ENCODE measurements at regions not wholly inside any gene's neighbourhood (a gene's known extent, or its start where the extent isn't known, plus 50 kb on each side); places are given as distances from the start of the nearest gene placed in this dataset.

- no peak for DNase-seq (ENCODE audit: low spot score)
Observed at GRCh38 chr22:48178536-48178935, 1416.1 kb downstream of the TBC1D22A start.

DNA sequence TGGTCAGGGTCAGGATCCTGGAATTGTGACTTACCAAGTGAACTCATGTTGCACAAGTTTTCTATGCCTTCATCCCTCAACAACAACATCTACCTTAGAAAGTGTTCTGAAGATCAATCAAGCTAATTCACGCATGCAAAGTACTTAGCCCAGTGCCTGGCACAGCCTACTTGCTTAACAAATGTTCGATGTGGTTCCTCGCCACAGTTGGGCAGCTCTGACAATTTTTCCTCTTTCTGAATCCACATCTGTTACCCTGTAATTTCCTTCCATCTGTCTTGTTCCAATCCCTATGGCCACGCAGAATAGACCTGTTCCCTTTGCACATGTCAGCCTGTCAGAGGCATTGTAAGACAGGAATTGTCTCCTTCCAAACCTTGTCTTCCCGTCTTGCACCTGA is 1415.2 kb downstream of the TBC1D22A start:
- DNase-seq (ENCODE audit: low spot score) = no peak

GRCh38 chr22:48175721-48176120 is 1413.3 kb downstream of the TBC1D22A start:
- no peak for DNase-seq (ENCODE audit: low spot score)

DNA sequence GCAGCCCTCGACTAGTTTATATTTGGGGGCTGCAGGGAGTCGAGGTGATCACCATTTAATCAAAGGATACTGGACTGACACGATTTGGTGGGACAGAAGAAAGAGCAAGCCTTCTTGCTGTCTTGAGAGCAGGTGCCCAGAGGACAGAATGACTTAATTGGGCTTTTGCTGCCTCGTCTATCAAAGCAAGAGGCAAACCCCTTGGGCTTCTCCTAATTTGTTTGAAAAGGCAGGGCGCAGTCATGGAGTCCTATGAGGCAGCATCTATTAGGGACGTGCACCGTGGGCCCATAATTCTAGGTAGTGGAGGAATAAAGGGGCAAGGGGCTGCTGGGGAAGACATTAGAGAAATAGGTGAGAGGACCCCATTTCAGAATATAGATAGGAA is 1411.3 kb downstream of the TBC1D22A start:
- DNase-seq (ENCODE audit: low spot score) = no peak

- DNase-seq (ENCODE audit: low spot score) = no peak
Observed at GRCh38 chr22:48173061-48173772, 1410.8 kb downstream of the TBC1D22A start.

GRCh38 chr22:48171271-48171691 is 1408.8 kb downstream of the TBC1D22A start:
- DNase-seq (ENCODE audit: low spot score) = no peak

GRCh38 chr22:48169227-48169626 is 1406.8 kb downstream of the TBC1D22A start:
- DNase-seq (ENCODE audit: low spot score) = no peak

DNA sequence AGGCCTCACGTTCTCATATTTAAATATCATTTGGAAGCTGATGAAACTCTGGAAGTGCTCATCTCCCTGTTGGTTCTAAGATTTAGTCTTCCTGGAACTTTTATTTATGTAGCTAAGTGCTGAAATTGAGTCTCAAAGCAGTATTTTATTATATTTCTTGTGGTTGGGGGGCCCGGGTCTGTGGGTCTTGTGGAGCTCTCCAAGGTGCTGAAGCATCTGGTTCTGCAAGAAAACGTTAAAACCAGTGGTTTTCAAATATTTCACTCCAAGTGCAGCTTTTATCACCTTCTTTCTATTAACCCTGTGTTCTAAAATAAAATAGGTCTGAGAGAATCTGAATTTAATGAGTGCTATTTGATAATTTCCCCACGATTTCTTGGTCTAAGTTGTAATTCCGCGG is 1404.8 kb downstream of the TBC1D22A start:
- DNase-seq (ENCODE audit: low spot score) = no peak

- peak; percentile 87 for DNase-seq (ENCODE audit: low spot score)
Observed at GRCh38 chr22:48161298-48161697, 1398.8 kb downstream of the TBC1D22A start.

DNA sequence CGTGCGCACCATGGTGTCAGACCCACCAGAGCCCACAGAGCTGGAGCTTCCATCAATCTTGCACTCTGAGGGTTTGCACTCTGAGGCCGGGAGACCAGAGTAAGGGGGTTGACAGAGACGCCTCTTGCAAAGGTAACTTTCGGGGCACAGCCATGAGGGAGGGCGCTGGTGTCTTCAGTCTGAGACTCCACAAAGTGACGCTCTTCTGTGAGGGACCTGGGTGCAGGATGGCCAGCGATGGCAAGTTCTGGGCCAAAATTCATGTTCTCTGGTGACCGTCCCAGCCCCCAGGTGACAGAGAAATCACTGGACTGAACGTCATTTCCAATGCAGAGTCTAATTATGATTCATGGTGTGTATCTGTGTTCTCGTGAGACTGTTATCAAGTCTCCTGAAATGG is 1395.2 kb downstream of the TBC1D22A start:
- DNase-seq (ENCODE audit: low spot score) = no peak

GRCh38 chr22:48156603-48157355 is 1394.3 kb downstream of the TBC1D22A start:
- no peak for DNase-seq (ENCODE audit: low spot score)

DNA sequence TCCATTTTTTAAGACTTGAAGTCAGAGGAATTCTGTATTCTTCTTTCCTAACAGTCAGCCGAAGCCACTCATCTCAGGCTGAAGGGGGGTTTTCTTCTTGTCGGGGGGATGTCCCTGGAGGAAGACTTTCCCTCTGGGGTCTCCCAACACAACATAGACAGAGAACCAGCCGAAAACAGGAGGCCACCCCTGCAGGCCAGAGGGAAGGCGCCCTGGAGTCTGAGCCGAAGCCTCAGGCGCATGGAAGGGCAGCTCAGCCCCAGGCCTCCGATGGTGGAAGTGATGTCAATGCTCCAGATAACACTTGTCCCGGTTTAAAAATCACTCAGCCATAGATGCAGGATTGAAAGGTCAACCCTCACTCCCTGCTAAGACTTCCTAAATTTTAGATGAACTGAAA is 1393.0 kb downstream of the TBC1D22A start:
- DNase-seq (ENCODE audit: low spot score) = no peak

GRCh38 chr22:48154943-48155240 is 1392.4 kb downstream of the TBC1D22A start:
- DNase-seq (ENCODE audit: low spot score) = no peak

DNA sequence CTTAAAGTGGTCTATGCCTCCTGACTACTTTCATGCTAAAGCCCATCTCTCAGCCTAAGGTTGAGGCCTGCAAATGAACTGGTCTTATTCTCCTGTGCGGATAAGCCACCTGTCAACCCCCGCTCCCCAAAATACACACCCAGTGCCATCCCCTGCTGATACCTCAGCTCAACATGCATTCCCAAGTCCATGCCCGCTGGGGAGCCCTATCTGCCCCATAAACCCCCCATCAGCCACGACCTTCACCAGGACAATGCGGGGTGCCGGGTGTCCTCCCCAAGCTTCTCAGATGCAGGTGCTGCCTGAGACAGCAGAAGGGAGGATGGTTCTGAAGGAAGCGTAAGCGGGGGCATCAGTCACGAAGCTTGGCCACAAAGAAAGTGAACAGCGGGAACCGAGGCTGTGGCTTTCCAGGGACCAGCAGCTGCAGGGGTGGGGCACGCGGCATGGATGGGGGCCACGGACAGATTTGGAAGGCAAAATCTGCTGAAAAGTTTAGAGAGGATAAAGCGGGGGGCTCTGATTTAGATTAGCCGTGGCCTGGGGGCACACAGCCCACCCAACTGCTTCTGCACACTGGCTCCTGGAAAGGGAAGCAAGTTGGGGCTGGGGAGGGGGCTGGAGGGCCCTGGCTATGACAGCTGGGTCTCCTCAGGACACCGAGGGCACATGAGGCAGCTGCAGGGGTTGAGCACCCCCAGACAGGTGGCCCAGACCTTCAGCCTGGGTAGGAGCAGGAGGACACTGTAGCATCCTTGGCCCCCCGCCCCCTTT is 1391.9 kb downstream of the TBC1D22A start:
- no peak for DNase-seq (ENCODE audit: low spot score)

DNA sequence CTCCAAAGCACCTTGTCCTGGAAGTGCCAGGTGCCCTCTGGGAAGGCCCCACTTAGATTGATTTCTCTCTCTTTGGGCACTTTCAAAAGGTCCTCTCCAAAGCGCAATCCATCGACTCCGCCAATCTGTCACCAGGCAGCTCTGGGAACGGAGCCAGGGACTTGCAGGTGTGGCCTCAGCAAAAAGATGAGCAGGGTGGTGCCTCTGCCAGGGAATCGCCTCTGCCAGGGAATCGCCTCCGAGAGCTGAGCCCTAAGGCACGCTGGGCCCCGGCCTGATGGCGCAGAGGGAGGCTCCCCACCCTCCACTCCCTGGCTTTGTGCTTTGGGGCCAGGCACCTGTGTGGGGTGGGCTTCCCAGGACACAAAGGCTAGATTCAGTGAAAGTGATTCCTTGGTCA is 1391.3 kb downstream of the TBC1D22A start:
- DNase-seq (ENCODE audit: low spot score) = no peak

GRCh38 chr22:48152916-48153315 is 1390.5 kb downstream of the TBC1D22A start:
- no peak for DNase-seq (ENCODE audit: low spot score)

- no peak for DNase-seq (ENCODE audit: low spot score)
Observed at GRCh38 chr22:48152164-48152775, 1389.8 kb downstream of the TBC1D22A start.

- DNase-seq (ENCODE audit: low spot score) = no peak
Observed at GRCh38 chr22:48151641-48152040, 1389.2 kb downstream of the TBC1D22A start.

DNA sequence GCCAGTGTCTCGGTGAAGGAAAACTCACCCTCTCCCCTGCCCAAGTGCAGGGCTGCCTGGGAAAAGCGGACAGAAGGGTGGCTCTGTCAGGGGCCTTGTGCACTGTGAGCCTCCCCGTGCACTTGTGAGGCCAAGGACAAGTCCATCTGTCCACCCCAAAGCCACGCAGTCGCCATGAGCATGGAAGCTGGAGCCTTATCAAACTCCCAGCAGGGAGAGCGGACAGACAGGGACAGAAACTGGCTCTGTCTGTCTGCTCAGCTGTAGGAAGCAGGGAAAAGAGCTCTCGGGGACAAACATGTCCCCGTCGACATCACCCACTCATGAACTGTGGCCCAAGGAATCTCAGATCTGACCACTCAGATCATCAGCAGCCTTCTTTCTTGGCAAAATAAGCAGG is 1385.4 kb downstream of the TBC1D22A start:
- DNase-seq (ENCODE audit: low spot score) = no peak

- no peak for DNase-seq (ENCODE audit: low spot score)
Observed at GRCh38 chr22:48147404-48147803, 1385.0 kb downstream of the TBC1D22A start.

DNA sequence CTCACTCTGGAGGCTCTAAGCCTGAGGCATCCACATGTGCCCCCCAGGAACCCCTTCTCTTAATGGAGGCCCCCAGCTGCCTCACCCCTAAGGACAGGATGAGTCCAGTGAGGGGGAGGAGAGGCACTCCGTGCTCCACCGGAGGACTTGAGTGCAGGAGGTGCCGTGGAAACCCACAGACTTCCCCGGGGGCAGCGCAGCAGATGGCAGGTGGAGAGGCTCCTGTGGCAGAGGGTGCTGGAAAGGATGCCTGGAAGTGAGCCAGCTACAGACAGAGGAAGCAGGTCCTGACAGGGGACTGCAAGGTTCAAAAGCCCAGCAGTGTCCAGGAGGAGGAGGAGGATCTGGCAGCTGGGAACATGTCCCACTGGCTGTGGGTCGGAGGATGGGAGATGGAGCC is 1384.0 kb downstream of the TBC1D22A start:
- no peak for DNase-seq (ENCODE audit: low spot score)

GRCh38 chr22:48145738-48146137 is 1383.3 kb downstream of the TBC1D22A start:
- no peak for DNase-seq (ENCODE audit: low spot score)

Data from umbilical cord (tissue), 1 donor.